Stomach (tissue), 4 donors: ENCODE measurements at regions not wholly inside any gene's neighbourhood (a gene's known extent, or its start where the extent isn't known, plus 50 kb on each side); places are given as distances from the start of the nearest gene placed in this dataset.

Source experiments
- CTCF ChIP-seq, 7 experiments: fragments of 450-650 bp in 4 of 7; fragments of 200-600 bp in 3 of 7; sonication (generic) in 3 of 7; IDR thresholded peaks; one replicate each; pipeline ENCODE4 v1.5.1; 2016 to 2019; ENCODE audit warnings: antibody characterized with exemption in 7 of 7, control low read depth in 2 of 7, mild to moderate bottlenecking in 1 of 7
- EP300 ChIP-seq: sonication (generic); formaldehyde crosslinking; IDR thresholded peaks from one replicate; pipeline ENCODE4 v1.6.1; 2017; ENCODE audit warnings: antibody characterized with exemption
- POLR2A ChIP-seq, 4 donors: fragments of 450-650 bp; IDR thresholded peaks; one replicate each; pipeline ENCODE4 v1.6.1; 2016; ENCODE audit warnings: antibody characterized with exemption in 4 of 4, control low read depth in 2 of 4, mild to moderate bottlenecking in 1 of 4, moderate library complexity in 1 of 4
- POLR2AphosphoS5 ChIP-seq, 3 donors: sonication (generic); formaldehyde crosslinking; IDR thresholded peaks; one replicate each; pipeline ENCODE4 v1.6.1; 2016; ENCODE audit warnings: antibody characterized with exemption in 3 of 3

DNA sequence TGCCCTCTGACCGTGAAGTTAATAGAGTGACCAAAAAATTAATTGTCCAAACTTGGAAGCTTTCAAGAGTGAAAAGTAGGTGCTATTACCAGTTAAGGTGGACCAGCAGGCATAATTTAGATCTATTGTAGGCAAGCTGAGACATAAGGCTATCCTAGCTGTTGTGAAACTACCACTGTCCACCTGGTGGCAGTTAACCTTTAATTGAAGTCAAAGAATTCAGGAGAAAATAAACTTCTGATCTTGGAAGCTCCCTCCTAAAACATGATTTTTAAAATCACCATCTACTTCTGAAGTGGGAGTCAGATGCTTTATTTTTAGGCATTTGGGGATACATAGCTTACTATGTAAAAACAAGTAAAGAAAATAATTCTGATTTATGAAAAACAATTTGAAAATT, 636.3 kb upstream of the HTR2C start:
- TF ChIP-seq EP300 (no peak), CTCF (IDR thresholded peaks at IDR 0.05) (no peak), POLR2A (IDR thresholded peaks at IDR 0.05) (no peak), POLR2AphosphoS5 (IDR thresholded peaks at IDR 0.05) (no peak)
